ENCODE measurements at regions not wholly inside any gene's neighbourhood (a gene's known extent, or its start where the extent isn't known, plus 50 kb on each side); places are given as distances from the start of the nearest gene placed in this dataset.
"Not testable (repeated sequence)": the region's sequence is repeated elsewhere in the genome, so short reads cannot be mapped to it uniquely, and the experiment has no call there.

DNA sequence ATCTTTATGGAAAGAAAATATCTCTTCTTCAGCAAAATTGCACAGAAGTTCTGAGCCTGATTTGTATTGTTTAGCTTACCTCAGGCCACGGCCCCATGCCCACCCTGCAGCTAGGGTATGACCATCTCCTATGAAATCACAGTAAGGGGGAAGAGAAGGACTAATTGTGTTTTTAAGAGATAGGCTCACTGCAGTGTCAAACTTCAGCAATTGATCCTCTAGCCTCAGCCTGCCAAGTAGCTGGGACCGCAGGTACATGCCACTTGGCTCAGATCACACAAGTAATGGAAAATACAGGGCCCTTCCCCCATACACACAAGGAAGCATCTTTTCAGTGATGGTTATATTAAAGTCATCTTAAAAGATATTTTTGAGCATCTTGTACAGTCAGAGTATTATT lies 60.0 kb downstream of the DMAC1 start:
- no peak for DNase-seq (ENCODE audit: low read depth)

DNA sequence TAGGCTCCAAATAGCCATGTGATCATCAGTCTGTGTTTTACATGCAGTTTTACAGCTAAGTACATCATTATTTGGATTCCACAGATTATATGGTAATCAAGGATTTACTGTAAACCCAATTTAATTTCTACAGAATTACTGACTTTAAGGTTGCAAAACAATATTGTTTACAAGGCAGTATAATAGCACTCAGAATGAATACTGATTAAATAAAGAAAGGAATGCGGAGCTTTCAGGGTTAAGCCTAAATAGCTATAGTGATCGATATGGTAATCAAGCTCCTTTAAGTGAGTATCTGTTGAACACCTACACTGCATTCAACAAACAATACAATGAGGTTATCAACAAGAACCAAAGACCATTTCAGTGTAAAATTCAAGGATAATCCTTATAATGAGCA lies 64.3 kb downstream of the DMAC1 start:
- no peak for DNase-seq (ENCODE audit: low read depth)

DNA sequence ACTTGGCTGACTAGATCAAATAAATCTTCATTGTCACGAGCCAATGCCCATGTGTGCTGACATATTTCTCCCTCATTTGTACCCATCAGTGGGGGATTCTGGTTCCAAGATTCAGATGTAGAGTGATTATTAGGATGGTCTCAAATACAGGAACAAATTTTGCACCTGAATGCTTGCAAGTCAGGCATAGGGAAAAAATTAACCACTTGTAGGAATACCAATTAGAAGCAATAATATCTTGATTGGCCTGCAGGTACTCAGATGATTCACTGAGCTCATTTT lies 69.5 kb downstream of the DMAC1 start:
- DNase-seq (ENCODE audit: low read depth): no peak

DNA sequence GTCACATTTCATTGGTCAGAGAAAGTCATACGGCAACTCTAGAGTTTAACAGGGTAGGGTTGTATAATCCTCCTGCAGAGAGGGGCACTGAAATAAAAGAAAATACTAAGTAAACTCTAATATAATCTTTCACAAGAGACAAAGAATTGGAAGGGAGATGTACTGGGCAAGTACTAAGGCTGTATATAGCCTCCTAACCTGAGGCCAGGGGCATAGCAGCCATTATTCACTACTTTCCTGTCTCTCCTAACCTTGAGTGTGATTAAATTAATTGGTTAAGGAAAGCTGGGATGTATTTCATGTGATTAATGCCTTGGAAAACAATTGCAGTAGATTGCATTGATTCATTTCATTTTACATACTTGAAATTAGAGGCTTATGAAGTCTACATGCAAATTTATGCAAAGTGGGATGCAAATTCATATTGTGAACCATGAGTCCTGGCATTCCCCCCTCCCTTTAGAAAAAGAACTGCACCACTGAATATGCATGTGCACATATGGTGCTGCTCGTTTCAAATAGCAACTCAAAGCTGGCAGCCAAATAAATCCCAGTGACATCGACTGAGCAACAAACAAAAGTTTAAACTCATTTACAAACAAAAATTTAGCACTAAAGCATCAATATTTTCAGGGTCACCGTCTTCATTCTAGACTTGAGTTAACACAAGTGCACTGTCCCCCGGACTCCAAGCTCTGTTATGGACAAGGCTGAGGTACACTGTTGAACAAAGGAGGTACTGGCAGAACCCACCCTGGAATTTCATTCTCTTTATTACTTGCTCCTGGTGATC lies 70.0 kb downstream of the DMAC1 start:
- DNase-seq (ENCODE audit: low read depth): no peak

DNA sequence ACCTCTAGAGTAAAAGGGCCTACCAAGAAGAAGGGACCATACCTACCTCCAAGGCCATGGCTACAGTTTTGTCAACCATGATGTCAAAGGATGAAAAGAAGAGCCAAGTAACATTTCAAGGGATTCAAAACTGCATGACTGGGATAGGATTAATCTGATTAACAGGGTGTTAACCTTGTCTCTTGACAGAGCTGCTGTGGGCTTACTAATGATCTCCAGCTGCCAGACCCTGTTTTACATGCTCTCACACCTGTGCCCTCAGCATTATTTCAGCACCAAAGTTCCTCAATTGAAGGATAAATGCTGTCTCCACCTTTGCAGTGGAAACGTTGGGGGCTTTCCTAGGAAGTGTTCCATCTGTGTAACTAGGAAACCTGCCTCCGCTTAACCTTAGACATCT lies 78.3 kb downstream of the DMAC1 start:
- DNase-seq (ENCODE audit: low read depth): no peak

DNA sequence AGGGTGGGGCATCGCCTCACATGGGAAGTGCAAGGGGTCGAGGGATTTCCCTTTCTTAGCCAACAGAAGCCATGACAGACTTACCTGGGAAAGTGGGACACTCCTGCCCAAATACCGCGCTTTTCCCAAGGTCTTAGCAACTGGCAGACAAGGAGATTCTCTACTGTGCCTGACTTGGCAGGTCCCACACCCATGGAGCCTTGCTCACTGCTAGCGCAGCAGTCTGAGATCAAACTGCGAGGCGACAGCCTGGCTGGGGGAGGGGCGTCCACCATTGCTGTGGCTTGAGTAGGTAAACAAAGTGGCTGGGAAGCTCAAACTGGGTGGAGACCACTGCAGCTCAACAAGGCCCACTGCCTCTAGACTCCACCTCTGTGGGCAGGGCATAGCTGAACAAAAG lies 86.5 kb downstream of the DMAC1 start:
- not testable (repeated sequence) for DNase-seq (ENCODE audit: low read depth)

DNA sequence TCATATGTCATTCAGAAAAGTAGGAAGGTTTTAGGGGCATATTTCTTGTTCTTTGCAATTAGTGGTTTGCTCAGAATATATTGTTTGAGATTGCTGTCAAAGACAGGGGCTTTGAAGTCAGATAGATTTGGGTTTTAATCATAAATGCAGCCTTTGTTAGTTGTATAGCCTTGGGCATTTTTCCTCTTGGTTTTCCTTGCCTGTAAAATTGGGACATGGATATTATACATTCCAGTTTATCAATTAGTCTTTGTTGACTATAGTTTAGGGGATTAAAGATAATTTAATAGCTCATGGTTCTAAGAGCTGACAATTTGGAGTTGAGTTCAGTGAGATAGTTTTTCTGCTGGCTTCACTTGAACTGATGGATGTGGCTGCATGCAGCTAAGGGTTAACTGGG lies 88.9 kb downstream of the DMAC1 start:
- DNase-seq (ENCODE audit: low read depth): no peak

DNA sequence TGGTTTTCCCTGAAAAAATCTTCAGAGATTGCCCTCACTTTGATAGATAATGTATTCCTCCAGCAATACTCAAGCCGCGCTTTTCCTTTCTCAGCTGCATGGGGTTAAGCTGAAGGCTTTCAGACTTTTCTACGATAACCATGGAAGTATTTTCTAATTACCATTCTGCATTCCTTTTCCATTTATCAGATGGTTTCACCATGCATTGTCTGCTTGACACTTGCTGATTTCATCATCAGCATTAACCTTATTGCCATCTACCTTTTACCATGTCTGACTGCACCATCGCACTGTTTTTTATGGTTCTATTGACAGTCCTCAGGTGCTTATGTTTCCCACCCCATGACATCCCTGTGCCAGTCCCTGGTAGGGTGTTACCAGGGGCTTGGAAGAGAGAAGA lies 91.6 kb downstream of the DMAC1 start:
- no peak for DNase-seq (ENCODE audit: low read depth)

DNA sequence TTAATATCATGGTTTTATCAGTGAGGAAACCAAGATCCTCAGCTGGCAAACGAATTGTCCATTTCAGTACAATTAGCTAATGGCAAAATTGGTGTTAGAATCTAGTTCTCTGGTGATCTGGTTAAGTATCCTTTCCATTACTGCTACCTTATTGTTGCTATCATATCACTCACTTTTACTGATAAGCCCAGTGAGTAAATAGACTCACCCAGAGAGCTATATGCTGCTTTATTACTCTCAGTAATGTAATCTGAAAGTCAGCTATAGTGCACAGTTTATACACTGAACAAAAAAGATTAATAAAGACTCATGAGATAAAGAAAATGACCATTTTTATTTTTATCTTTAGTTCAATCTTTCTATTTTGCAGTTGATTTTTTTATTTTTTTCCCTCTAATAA lies 95.0 kb downstream of the DMAC1 start:
- no peak for DNase-seq (ENCODE audit: low read depth)

DNA sequence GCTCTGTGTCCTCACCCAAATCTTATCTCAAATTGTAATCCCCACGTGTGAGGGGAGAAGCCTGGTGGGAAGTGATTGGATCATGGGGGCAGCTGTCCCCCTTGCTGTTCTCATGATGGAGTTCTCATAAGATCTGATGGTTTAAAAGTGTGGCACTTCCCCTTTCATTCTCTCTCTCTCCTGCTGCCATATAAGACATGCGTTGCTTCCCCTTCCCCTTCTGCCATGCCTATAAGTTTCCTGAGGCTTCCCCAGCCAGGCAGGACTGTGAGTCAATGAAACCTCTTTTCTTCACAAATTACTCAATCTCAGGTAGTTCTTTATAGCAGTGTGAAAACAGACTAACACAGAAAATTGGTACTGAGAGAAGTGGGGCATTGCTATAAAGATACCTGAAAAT lies 107.7 kb downstream of the DMAC1 start:
- DNase-seq (ENCODE audit: low read depth): no peak

DNA sequence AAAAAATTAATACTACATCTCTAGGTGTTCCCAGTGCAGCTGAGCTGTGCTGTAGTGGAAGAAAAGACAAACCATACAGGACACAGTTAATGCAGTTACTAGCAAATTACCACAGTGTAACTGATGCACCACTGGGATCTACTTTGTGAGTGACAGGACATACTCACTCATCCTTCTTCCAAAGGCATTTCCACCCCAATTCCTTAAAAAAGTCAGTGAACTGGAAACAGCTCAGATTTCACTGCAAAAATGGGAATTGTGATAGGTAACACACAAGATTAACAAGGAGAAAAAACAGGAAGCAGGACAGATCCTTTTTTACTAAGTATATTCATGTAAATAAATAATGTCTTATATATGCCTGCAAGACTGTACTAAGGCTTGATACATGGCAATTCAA lies 109.6 kb downstream of the DMAC1 start:
- no peak for DNase-seq (ENCODE audit: low read depth)

DNA sequence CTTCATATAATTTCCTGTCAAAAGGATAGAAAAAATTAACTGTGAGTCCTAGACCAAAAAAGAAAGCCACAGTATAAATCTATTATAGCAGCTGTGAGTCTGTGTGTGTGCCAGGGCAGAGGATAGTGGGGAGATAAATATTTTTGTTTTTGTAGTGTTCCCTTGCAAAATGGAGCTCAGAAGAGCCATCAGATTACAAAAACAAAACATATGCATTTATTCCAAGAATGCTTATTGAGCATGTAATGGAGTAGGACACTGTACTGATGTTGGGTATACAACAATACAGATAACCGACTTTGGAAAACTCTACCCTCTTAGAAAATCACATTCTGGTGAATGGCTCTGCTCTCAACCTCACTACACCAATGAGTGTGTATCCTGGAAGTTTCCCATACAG lies 111.0 kb downstream of the DMAC1 start:
- DNase-seq (ENCODE audit: low read depth): no peak

DNA sequence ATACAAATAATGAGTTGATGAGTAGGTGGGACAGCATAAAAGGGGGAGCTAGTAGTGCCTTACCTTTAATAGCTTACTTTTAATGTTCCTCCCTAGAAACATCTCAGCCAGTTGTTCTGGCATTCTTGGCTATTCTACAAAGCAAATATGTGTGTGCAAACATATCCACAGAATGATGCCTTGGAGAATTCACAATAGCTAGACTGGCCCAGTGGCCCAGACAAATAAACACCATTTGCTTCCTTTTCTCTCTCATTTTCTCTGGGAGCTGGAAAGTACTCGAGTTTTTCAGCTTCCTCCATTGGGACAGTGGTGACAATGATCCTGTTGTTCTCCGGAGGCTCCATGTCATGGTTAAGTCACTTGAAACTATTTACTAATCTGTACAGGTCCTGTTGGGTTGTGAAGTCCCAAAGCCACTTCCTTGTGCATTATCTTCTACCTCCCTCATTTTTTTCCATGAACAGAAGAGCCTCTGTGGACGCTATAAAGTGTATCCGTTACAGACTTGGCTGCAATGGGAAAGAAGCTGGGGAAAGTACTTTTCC lies 122.9 kb downstream of the DMAC1 start:
- no peak for DNase-seq (ENCODE audit: low read depth)

DNA sequence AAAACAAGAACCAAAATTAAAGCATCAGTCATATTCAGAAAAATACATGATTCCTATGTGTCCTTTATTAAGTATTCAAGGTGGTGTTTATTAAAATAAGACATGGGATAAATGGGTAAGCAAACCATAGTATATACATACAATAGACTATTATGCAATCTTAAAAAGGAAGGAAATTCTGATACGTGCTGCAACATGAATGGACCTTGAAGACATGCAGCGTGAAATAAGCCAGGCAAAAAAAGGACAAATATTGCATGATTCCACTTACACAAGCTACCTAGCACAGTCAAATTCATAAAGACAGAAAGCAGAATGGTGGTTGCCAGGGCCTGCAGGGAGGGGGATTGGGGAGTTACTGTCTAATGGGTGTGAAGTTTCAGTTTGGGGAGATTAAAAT lies 127.7 kb downstream of the DMAC1 start:
- DNase-seq (ENCODE audit: low read depth): no peak

DNA sequence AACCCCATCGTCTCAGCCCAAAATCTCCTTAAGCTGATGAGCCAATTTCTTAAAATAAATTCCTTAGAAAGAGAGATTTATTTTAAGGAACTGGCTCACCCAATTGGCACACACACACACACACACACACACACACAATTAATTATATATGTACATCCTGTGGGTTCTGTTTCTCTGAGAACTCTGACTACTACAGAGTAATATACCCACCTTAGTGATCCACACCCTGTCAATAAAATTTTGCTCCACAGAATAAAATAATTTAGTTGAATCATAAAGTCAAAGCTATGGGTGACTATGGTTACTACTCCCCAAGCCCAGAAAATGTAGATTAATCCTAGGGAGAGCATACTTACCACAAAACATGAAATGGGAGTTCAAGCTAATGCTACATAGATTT lies 131.0 kb downstream of the DMAC1 start:
- no peak for DNase-seq (ENCODE audit: low read depth)

DNA sequence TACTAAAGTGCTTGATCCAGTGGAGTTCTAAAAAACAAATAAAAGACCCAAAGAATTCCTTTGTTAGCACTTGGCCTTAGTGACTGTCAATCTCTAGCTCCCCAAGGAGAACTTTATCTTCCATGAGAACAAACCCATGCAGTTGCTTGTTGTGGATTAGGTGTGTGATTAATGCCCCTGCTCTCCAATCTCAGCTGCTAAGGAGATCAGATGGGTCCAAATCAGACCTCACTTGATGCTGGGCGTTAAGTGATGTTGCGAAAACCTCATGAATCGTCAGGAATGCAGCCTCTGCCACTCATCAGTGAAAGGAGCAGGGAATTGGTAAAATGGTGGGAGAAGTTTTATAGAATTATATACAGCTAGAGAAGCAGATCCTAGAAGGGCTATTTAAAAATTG lies 133.7 kb downstream of the DMAC1 start:
- DNase-seq (ENCODE audit: low read depth): no peak

DNA sequence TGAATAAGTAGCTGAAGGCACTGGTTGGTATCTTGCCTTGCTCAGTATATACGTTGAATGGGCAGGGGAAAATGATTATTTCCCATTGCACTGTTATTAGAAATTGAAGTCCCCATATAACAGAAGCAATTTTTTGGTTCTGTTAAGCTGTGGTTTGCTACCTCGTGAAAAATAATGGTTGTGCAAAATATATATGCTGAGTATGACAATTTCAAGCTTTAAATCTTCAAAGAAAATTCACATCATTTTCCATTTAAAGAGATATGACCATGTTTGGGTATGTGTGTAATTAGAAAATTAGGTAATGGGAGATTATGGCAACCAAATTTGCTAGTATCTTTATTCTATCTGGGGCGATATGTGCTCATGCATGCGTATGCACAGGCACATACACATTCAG lies 139.8 kb downstream of the DMAC1 start:
- no peak for DNase-seq (ENCODE audit: low read depth)

DNA sequence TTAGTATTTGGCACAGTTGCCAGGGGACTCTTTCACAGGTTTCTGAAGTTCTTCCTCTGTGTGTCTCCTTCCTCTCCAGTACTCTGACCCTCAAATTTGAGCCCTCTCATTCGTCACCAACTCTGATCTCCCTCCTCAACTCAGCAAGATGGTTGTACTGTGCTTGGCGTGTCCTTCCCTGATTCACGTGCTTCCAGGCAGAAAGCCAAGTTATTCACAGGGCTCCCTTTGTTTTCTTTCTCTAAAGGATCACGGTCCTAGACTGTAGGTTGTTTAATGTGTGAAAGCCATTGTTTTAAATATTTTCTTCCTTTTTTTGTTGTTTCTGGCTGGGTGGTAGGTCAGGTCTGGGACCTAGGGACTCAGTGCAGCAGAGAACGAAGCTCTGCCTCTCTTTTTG lies 142.9 kb downstream of the DMAC1 start:
- DNase-seq (ENCODE audit: low read depth): no peak

DNA sequence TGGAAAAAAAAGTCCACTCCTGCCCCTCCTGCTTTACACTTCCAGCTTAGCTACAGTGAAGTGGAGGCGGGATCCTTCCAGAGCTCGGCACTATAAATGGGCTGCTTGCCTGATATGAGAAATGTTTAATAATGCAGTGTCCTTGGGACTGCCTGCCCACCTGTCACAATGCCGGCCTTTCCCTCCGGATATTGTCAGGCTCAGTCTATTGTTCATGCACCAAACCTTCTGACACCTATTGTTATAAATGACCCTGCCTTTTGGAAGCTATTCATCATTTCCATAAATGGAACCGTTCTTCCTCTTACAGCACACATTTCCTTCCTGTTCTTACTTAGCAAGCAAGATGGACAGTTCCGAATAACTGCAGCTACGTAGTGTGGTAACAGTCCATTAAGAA lies 146.3 kb downstream of the DMAC1 start:
- DNase-seq (ENCODE audit: low read depth): no peak

DNA sequence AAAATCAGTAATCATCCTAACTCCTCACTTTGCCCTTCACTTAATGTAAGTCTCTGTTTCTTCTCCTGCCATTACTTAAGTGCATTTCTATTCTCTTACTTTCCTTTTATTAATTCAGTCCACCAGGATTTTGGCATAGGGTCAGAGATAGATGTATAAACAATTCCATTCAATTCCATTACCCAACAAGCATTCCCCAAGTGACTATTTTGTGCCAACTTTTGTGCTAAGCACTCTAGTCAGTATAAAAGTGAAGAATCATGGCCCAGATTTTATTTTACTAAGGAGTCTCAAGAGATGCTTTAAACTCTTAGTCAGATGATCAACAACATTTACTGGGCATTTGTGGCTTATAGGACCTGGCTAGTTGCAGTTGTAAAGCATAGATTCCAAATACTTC lies 159.3 kb downstream of the DMAC1 start:
- DNase-seq (ENCODE audit: low read depth): peak; percentile 53

DNA sequence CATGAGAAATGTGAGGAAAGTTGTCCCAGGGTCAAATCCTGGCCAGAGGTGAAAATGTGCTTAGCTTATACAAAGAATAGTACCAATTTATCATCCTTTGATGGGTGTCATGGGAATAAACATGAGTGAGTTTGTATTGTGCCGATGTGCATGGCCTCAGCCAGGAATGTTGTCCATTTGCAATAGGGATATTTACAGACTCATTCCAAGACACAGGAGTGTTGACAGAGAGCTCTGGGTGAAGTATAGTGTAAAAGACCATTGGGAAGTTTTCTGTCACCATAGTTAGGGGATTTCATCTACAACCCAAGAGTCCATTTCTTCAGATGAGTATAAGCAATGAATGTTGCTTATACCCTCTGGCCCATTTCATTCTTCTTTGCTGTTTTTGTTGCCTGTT lies 160.1 kb downstream of the DMAC1 start:
- DNase-seq (ENCODE audit: low read depth): no peak

DNA sequence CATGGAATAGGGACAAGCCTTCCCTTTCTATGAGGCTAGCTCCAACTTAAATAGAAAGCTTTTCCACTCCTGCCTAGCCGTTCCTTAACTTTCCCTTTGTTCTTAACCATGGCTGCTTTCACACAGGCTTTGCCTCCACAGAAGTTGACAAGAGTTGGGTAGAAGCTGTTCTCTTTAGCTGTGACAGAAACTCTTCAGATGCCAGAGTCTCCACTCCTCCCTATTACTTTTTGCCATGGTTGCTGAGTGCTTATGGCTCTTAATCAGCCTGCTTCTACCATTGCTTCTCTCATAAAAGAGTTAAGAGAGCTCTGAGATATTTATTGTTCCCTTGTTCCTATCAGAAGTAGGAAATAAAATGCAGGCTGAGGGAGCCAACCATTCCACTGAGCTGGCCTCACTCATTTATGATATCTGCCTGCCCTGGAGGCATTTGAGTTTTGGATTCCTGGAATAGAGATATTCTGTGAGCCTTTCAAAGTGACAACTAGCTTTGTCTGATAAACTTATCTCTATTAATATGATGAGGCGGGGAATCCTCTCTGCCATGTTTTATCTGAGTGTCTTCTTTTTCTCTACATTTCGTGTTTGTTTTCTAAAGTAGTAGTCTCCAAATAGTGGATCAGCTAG lies 162.6 kb downstream of the DMAC1 start:
- no peak for DNase-seq (ENCODE audit: low read depth)

DNA sequence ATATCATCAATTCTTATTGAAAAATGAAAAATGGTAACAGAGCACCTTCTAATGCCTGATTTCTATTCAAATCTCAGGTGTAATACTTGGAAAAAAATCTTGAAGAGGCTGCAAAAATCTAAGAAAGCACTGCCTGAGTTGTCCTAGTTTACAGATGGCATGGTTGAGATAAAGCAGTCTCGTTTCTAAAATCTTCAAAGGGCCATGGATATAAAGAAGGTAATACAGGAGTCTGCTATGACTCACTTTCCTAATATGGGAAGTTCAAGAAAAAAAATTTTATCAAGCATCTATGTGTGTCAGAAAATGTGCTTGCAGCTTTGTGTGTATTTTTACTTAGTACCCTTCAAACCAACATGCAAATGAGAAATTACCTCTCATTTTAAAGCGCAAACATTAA lies 163.3 kb downstream of the DMAC1 start:
- no peak for DNase-seq (ENCODE audit: low read depth)

DNA sequence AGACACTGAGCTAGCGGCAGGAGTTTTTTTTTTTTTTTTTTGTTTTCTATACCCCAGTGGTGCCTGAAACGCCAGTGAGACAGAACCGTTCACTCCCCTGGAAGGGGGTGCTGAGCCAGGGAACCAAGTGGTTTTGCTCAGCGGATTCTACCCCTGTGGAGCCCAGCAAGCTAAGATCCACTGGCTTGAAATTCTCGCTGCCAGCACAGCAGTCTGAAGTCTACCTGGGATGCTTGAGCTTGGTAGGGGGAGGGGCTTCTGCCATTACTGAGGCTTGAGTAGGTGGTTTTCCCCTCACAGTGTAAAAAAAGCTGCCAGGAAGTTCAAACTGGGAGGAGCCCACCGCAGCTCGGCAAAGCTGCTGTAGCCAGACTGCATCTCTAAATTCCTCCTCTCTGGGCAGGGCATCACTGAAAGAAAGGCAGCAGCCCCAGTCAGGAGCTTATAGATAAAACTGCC lies 173.0 kb downstream of the DMAC1 start:
- DNase-seq (ENCODE audit: low read depth): not testable (repeated sequence)
